Sciatic nerve (tissue), 2 donors: ENCODE measurements at regions not wholly inside any gene's neighbourhood (a gene's known extent, or its start where the extent isn't known, plus 50 kb on each side); places are given as distances from the start of the nearest gene placed in this dataset.
"Not testable (repeated sequence)": the region's sequence is repeated elsewhere in the genome, so short reads cannot be mapped to it uniquely, and the experiment has no call there.

ENCODE experiments used
- ATAC-seq: fragments of 200-7000 bp; cut with Tn5 transposase; one replicate; pipeline ENCODE4 v1.9.1; 2020; ENCODE audit warnings: mild to moderate bottlenecking, moderate library complexity
- DNase-seq: peaks from one replicate; pipeline ENCODE4 v3.0.0-alpha.2; 2020; ENCODE audit warnings: low spot score
- intact Hi-C: fragments of 100-400 bp; cut with DNase I; formaldehyde crosslinking; loops from one replicate; pipeline ENCODE4 v1.14.2; 2022
- donor health status: DM: no; HTN: no; CAD: no.
- donor health status: DM: no; HTN: no; CAD: no.

DNA sequence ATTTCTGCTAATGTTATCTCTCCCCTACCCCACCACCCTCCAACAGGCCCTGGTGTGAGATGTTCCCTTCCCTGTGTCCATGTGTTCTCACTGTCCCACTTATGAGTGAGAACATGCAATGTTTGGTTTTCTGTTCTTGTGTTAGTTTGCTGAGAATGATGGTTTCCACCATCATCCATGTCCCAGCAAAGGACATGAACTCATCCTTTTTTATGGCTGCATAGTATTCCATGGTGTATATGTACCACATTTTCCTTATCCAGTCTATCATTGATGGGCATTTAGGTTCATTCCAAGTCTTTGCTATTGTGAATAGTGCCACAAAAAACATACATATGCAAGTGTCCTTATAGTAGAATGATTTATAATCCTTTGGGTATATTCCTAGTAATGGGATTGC, 104.5 kb downstream of the ZNF33B start:
- ATAC-seq, DNase-seq, intact Hi-C loops: not testable (repeated sequence)

DNA sequence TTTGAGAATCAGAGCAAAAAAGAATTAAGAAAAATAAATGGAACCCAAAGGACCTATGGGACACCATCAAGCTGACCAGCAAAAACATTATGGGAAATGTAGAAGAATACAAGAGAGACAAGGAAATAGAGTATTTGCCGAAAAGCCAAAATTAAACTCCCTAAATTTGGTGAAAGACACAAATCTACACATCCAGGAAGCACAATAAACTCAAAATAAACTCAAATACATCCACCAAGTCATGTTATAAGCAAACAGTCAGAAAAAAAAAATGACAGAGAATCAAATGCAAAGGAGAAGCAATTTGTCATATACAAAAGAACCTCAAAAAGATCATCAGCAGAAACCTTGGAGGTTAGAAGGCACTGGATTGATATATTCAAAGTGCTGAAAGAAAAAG, 105.4 kb downstream of the ZNF33B start:
- intact Hi-C loops, result no loop called here
- ATAC-seq, result no peak
- no peak for DNase-seq

DNA sequence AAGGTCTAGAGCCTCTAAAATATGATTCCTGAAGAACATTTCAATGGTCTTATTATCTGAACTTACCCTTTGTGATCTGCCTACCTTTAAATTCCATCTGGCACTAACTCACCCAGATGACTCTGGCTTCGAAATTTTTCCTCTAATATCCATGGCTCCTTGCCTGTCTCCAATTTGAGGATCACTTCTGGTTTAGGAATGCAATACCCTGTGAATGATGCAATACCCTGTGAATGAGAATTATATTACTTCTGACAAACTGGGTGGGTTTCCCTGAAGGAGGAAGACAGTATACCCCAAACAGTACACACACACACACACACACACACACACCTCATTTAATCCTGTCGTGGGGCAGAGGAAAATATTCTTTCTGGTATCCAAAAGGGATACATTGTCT, 115.3 kb downstream of the ZNF33B start:
- ATAC-seq (no peak), DNase-seq (no peak)
- intact Hi-C loops, result no loop called here

DNA sequence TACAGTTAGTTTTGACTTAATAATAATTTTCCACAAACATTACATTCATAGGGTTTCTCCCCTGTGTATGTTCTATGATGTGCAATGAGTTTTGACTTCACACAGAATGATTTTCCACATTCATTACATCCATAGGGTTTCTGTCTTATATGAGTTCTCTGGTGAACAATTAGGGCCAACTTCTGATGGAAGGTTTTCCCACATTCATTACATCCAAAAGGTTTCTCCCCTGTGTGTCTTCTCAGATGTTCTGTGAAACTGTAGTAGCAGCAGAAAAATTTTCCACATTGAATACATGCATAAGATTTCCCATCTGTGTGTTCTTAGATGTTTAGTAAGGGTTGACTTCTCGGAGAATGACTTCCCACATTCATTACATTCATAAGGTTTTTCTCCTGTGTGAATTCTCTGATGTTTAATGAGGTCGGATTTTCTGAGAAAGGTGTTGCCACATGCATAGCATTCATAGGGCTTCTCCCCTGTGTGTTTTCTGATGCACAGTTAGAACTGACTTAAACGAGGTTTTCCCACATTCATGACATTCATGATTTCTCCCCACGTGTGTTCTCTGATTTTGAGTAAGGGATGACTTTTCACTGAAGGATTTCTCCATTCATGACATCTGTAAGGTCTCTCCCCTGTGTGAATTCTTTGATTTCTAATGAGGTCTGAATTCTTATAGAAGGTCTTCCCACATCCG, 118.5 kb downstream of the ZNF33B start:
- intact Hi-C loops, result no loop called here
- DNase-seq, result no peak
- no peak for ATAC-seq

DNA sequence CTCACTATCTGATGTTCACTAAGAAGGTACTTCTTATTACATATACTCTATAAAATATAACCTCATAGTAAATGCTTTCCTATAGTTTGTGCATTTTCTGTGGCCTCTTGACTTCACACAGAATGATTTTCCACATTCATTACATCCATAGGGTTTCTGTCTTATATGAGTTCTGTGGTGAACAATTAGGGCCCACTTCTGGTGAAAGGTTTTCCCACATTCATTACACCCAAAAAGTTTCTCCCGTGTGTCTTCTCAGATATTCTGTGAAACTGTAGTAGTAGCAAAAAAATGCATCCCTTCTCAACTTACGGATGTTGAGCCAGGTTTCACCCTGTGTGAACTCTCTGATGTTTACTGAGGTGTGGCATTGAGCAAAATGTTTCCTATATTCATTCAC, 119.3 kb downstream of the ZNF33B start:
- ATAC-seq (no peak), DNase-seq (no peak)
- intact Hi-C loops, result no loop called here

DNA sequence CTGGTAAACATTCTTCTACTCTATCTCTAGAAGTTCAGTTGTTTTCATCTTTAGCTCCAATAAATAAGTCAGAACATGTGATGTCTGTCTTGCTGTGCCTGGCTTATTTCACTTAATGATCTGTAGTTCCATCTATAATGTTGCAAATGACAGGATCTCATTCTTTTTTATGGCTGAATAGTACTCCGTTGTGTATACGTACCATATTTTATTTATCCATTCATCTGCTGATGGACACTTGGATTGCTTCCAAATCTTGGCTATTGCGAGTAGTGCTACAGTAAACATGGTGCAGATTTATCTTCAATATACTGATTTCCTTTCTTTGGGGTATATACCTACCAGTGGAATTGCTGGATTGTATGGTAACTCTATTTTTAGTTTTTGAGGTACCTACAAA, 124.4 kb downstream of the ZNF33B start:
- ATAC-seq, result no peak
- intact Hi-C loops, result no loop called here
- DNase-seq, result no peak

DNA sequence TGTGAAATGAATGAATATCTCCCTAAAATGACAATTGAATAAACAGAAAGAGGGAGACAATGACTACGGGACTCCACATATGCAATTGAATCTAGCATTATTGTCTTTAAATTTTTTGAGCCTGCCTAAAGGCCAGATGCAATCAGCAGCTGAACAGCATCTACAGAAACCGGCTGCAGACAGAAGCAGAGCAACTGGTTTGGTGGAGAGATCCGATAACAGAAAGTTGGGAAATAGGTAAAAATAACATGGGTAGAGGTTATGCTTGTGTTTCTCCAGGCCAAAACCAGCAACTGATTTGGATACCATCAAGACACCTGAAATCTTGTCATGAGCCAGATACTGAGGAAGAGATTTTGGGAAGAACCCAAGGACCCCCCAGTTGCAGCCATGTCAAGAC, 146.6 kb downstream of the ZNF33B start:
- ATAC-seq, result no peak
- intact Hi-C loops, result no loop called here
- no peak for DNase-seq

GRCh38 chr10:42491001-42491592, 147.3 kb downstream of the ZNF33B start:
- no peak for ATAC-seq
- intact Hi-C loops, result no loop called here
- DNase-seq, result no peak

DNA sequence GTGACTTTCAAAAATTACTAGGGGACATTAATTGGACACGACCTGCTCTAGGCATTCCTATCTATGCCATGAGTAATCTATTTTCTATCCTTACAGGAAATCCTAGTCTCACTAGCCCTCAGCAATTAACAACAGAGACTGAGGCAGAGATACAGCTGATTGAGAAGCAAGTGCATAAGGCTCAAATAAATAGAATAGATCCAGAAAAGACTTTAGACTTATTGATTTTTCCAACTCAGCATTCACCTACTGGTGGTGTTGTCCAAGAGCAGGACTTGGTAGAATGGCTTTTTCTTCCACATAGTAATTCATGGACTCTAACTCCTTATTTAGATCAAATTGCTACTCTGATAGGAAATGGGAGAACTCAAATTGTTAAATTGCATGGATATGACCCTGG, 148.0 kb downstream of the ZNF33B start:
- no peak for ATAC-seq
- DNase-seq, result no peak
- intact Hi-C loops, result no loop called here

DNA sequence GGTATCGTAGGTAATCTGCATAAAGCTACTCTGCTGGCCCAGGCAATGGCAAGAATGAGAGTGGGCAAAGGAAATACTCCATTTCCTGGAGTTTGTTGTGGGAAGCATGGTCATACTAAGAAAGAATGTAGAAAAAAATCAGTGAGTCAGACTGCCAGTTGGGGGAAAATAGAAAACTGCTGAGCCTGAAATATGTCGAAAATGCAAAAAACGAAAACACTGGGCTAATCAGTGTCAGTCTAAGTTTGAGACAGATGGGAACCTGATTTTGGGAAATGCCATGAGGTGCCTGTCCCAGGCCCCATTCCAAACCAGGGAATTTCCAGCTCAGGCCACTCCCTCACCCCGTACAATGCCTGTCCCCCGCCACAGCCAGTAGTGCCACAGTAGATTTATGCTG, 150.0 kb downstream of the ZNF33B start:
- DNase-seq (no peak), ATAC-seq (no peak)
- intact Hi-C loops, result no loop called here

DNA sequence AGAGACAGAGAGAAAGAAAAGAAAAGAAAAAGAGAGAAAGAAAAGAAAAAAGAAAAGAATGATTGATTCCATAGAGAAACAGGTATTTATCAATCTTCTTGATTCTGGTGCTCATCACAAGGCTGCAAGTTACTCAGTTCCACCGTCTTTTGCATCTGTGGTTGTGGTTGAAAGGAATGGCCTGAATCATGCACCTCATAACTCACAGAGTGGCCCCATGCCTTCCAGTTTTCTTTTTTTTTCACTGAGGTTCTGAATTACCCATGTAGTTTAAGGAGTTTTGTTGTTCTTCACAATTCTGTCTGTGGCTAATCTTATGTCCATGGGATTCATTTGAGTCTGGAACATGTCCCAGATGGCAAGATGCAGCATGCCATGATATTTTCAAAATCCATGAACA, 156.0 kb downstream of the ZNF33B start:
- ATAC-seq (no peak), DNase-seq (no peak)
- intact Hi-C loops, result no loop called here

GRCh38 chr10:42479057-42479456, 159.3 kb downstream of the ZNF33B start:
- intact Hi-C loops, result no loop called here
- DNase-seq (no peak), ATAC-seq (no peak)

DNA sequence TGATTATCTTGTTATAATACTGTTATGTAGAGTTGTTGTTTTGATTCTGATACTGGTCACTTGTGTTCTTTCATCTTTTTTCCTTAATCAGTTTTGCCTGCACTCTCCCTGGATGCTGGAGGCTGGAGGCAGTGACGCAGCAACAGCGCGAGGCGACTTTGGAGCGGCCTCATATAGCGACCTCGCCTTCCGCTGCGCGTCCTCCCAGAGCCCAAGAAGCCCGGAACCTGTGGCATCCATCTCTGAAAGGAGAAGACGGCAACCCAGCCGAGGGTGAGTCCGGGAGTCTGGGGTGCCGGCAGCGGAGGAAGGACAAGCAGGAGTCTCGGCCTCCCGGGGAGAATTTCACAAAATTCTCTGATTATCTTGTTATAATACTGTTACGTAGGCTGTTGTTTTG, 161.2 kb downstream of the ZNF33B start:
- DNase-seq, result no peak
- intact Hi-C loops, result no loop called here
- no peak for ATAC-seq

- no peak for ATAC-seq
Measured at GRCh38 chr10:42476101-42476500, 162.3 kb downstream of the ZNF33B start.

GRCh38 chr10:42475168-42476098, 162.9 kb downstream of the ZNF33B start:
- peak; percentile 38 for ATAC-seq
- intact Hi-C loops, result no loop called here
- no peak for DNase-seq

More at GRCh38 chr10:42476101-42476500, 162.3 kb downstream of the ZNF33B start:
- intact Hi-C loops, result no loop called here
- DNase-seq, result no peak

GRCh38 chr10:42454313-42454712, 184.1 kb downstream of the ZNF33B start:
- no peak for DNase-seq
- ATAC-seq, result no peak
- intact Hi-C loops, result no loop called here

- intact Hi-C loops, result no loop called here
- ATAC-seq (no peak), DNase-seq (no peak)
Measured at GRCh38 chr10:42431095-42431494, 207.3 kb downstream of the ZNF33B start.

DNA sequence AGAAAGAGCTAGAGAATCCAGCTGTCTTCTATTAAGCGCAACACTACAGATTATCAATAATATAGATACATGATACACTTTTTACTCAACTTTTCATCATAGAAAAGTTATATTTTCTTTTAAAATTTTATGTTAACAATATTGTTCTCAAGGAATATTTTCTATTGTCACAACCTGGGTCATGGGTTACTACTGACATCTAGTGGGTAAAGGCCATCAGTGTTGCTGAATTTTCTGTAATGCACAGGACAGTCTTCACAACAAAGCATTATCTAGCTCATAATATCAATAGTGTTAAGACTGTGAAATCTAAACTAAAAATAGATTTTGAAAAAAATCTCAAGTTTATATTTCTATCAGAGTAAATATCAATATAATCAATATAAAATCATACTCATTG, 209.8 kb downstream of the ZNF33B start:
- intact Hi-C loops, result no loop called here
- no peak for ATAC-seq
- no peak for DNase-seq

DNA sequence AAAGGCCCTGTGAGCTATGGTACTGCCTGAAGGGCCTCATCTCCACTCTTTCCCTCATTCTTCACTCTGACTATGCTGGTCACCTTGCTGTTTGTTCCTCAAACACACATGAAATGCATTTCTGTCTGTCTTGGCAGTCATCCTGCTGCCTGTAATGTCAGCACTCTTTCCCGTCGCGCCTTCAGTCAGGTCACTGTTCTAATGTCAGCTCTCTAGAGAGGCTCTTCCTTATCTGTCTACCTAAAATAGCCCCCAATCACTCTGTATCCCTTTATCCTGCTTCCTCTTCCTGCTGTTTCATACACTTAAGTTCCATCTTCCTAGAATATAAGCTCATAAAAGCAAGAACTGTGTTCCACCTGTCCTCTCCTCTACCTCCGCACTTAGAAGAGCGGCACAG, 215.5 kb downstream of the ZNF33B start:
- DNase-seq (no peak), ATAC-seq (no peak)
- intact Hi-C loops, result no loop called here

DNA sequence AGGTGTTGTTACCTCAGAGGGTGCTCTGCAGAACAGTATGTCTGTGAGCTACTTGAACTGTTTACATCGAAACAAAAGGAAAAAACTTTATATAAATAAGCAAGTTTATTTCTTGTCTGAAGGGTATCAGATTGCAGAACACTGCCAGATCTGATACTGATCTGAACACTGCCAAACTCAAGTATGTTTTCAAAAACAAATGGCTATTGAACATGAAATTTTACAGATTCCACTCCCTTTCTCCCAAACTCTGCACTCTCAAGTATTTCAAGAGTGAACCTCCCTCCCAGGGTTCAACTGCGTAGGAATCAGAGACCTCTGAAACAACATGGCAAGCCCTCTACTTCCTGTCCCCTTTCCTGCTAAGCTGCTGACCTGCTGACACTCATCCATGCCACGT, 216.6 kb downstream of the ZNF33B start:
- no peak for DNase-seq
- no peak for ATAC-seq
- intact Hi-C loops, result no loop called here
